ENCODE measurements at regions not wholly inside any gene's neighbourhood (a gene's known extent, or its start where the extent isn't known, plus 50 kb on each side); places are given as distances from the start of the nearest gene placed in this dataset.

- TF ChIP-seq TSHZ2 (CRISPR knock-in tag; IDR thresholded peaks at IDR 0.05): no peak
- no peak for TF ChIP-seq SNAI2 (CRISPR knock-in tag; IDR thresholded peaks at IDR 0.05)
- no peak for TF ChIP-seq ZFP30 (CRISPR knock-in tag; IDR thresholded peaks at IDR 0.05)
- no peak for TF ChIP-seq TCF4 (CRISPR knock-in tag; IDR thresholded peaks at IDR 0.05; ENCODE audit: borderline replicate concordance)
- no peak for TF ChIP-seq ESRRG (CRISPR knock-in tag; IDR thresholded peaks at IDR 0.05)
- no peak for TF ChIP-seq POU6F1 (CRISPR knock-in tag; IDR thresholded peaks at IDR 0.05; ENCODE audit: borderline replicate concordance, low read depth)
- TF ChIP-seq RARB (CRISPR knock-in tag; IDR thresholded peaks at IDR 0.05): no peak
- ATAC-seq: no peak
These were observed 139.2 kb downstream of the CDCA7 start for GRCh38 chr2:173493874-173494273.

- TF ChIP-seq ZC3H10 (CRISPR knock-in tag; IDR thresholded peaks at IDR 0.05) (no peak), BACH2 (CRISPR knock-in tag; IDR thresholded peaks at IDR 0.05; ENCODE audit: borderline replicate concordance) (no peak), CSDC2 (CRISPR knock-in tag; IDR thresholded peaks at IDR 0.05) (no peak), POU6F1 (CRISPR knock-in tag; IDR thresholded peaks at IDR 0.05; ENCODE audit: borderline replicate concordance, low read depth) (no peak), ZNF8 (CRISPR knock-in tag; IDR thresholded peaks at IDR 0.05) (no peak), ZNF565 (CRISPR knock-in tag; conservative IDR thresholded peaks at IDR 0.05; ENCODE audit: low read depth) (no peak), PATZ1 (CRISPR knock-in tag; IDR thresholded peaks at IDR 0.05; ENCODE audit: borderline replicate concordance) (no peak), RARB (CRISPR knock-in tag; IDR thresholded peaks at IDR 0.05) (no peak)
- ATAC-seq: no peak
These were observed 142.1 kb downstream of the CDCA7 start for GRCh38 chr2:173496746-173497145.

GRCh38 chr2:173500953-173501352 lies 146.3 kb downstream of the CDCA7 start:
- no peak for ATAC-seq
- TF ChIP-seq PATZ1 (CRISPR knock-in tag; IDR thresholded peaks at IDR 0.05; ENCODE audit: borderline replicate concordance) (no peak), ESRRG (CRISPR knock-in tag; IDR thresholded peaks at IDR 0.05) (no peak), OSR1 (CRISPR knock-in tag; IDR thresholded peaks at IDR 0.05) (no peak), ZFP3 (CRISPR knock-in tag; IDR thresholded peaks at IDR 0.05) (no peak), RARB (CRISPR knock-in tag; IDR thresholded peaks at IDR 0.05) (no peak), CSDC2 (CRISPR knock-in tag; IDR thresholded peaks at IDR 0.05) (no peak), ZNF70 (CRISPR knock-in tag; IDR thresholded peaks at IDR 0.05) (no peak), ZNF565 (CRISPR knock-in tag; conservative IDR thresholded peaks at IDR 0.05; ENCODE audit: low read depth) (no peak), BACH2 (CRISPR knock-in tag; IDR thresholded peaks at IDR 0.05; ENCODE audit: borderline replicate concordance) (no peak), ZFP30 (CRISPR knock-in tag; IDR thresholded peaks at IDR 0.05) (no peak), POU6F1 (CRISPR knock-in tag; IDR thresholded peaks at IDR 0.05; ENCODE audit: borderline replicate concordance, low read depth) (no peak), TCF4 (CRISPR knock-in tag; IDR thresholded peaks at IDR 0.05; ENCODE audit: borderline replicate concordance) (no peak), ISL1 (CRISPR knock-in tag; IDR thresholded peaks at IDR 0.05) (no peak), TOX (CRISPR knock-in tag; IDR thresholded peaks at IDR 0.05; ENCODE audit: borderline replicate concordance) (no peak), GLIS3 (CRISPR knock-in tag; IDR thresholded peaks at IDR 0.05) (no peak), TSHZ2 (CRISPR knock-in tag; IDR thresholded peaks at IDR 0.05) (no peak), CSRNP3 (CRISPR knock-in tag; IDR thresholded peaks at IDR 0.05) (no peak), SNAI2 (CRISPR knock-in tag; IDR thresholded peaks at IDR 0.05) (no peak), ARNTL (CRISPR knock-in tag; IDR thresholded peaks at IDR 0.05; ENCODE audit: borderline replicate concordance, low read depth) (no peak)

All from SK-N-SH treated with all-trans-retinoic acid at 6 μM for 48 hours (cell line).